ENCODE measurements at regions not wholly inside any gene's neighbourhood (a gene's known extent, or its start where the extent isn't known, plus 50 kb on each side); places are given as distances from the start of the nearest gene placed in this dataset.

DNA sequence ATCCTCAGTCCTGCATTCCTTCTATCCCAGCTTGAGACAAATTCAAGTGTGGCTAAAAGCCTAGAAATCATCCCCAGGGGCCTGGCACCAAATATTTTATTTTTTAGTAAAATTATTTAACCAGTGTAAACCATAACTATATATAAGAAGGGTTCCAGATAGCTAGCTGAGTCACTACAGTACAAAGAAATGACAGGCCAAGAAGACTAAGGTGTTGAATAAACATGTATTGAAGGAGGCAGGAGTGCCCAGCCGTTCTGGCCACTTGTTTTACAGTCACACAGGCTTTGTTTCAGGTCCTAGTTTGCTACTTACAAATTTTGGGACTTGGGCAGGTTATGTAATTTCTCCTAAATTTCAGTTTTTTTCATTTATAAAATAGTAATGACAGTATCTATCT, 225.9 kb upstream of the PITX2 start:
- ATAC-seq (ENCODE audit: insufficient read depth, low read depth), result no peak
- no peaks in the 10 kb centered on the region for H3K79me2 ChIP-seq (ENCODE audit: insufficient read depth, low read length)
- no peak for DNase-seq
- no peak overlapping the region for H3K27ac ChIP-seq (ENCODE audit: low read length)
- no peaks in the 10 kb centered on the region for H3K9me3 ChIP-seq (ENCODE audit: insufficient read depth, low read length, severe bottlenecking)
- no peaks in the 10 kb centered on the region for H3K4me1 ChIP-seq (ENCODE audit: insufficient read depth, low read length)
- TF ChIP-seq CTCF (IDR thresholded peaks at IDR 0.05; ENCODE audit: borderline replicate concordance, extremely low read depth, low read length, poor library complexity, severe bottlenecking) (no peak), EZH2 (IDR thresholded peaks at IDR 0.05; ENCODE audit: borderline replicate concordance, low read depth, low read length, severe bottlenecking) (no peak)
- no peaks in the 10 kb centered on the region for H3K36me3 ChIP-seq (ENCODE audit: insufficient read depth, low read length)
- H3K9ac ChIP-seq (ENCODE audit: low read depth, low read length), result no peak overlapping the region
- no peaks in the 10 kb centered on the region for H4K20me1 ChIP-seq (ENCODE audit: insufficient read depth, low read length)
- H3K27me3 ChIP-seq (ENCODE audit: insufficient read depth, low read length, poor library complexity), result no peaks in the 10 kb centered on the region
- no peak overlapping the region for H2AFZ ChIP-seq (ENCODE audit: low read depth, low read length)
- H3K4me3 ChIP-seq (ENCODE audit: low read depth in 1 of 2, low read length in 2 of 2), result no peak overlapping the region
- no peak overlapping the region for H3K4me2 ChIP-seq (ENCODE audit: insufficient read depth, low read length)

DNA sequence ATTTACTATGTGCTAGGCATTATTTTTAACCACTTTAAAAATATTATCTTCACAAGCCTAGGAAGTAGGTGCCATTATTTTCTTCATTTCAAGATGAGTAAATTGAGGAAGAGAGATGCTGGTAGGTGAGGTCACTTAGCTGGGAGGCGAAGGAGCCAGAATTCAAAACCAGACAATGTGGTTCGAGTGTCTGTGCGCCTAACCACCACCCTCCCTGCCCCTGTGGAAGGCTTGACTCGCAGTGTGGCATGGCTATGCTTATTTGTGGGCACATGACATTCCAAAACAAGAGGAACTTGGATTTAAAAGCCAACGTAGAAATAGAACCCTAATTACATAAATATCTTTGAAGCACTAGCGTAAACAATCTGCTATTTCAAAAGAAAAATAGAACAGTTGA, 226.6 kb upstream of the PITX2 start:
- H2AFZ ChIP-seq (ENCODE audit: low read depth, low read length), result no peak overlapping the region
- no peak overlapping the region for H3K4me2 ChIP-seq (ENCODE audit: insufficient read depth, low read length)
- H3K9me3 ChIP-seq (ENCODE audit: insufficient read depth, low read length, severe bottlenecking), result no peaks in the 10 kb centered on the region
- no peak for DNase-seq
- TF ChIP-seq EZH2 (IDR thresholded peaks at IDR 0.05; ENCODE audit: borderline replicate concordance, low read depth, low read length, severe bottlenecking) (no peak), CTCF (IDR thresholded peaks at IDR 0.05; ENCODE audit: borderline replicate concordance, extremely low read depth, low read length, poor library complexity, severe bottlenecking) (no peak)
- H3K27me3 ChIP-seq (ENCODE audit: insufficient read depth, low read length, poor library complexity), result no peaks in the 10 kb centered on the region
- no peak overlapping the region for H3K4me3 ChIP-seq (ENCODE audit: low read depth in 1 of 2, low read length in 2 of 2)
- H3K9ac ChIP-seq (ENCODE audit: low read depth, low read length), result no peak overlapping the region
- H3K27ac ChIP-seq (ENCODE audit: low read length), result no peak overlapping the region
- H4K20me1 ChIP-seq (ENCODE audit: insufficient read depth, low read length), result no peaks in the 10 kb centered on the region
- no peak for ATAC-seq (ENCODE audit: insufficient read depth, low read depth)
- no peaks in the 10 kb centered on the region for H3K4me1 ChIP-seq (ENCODE audit: insufficient read depth, low read length)
- H3K36me3 ChIP-seq (ENCODE audit: insufficient read depth, low read length), result no peaks in the 10 kb centered on the region
- H3K79me2 ChIP-seq (ENCODE audit: insufficient read depth, low read length), result no peaks in the 10 kb centered on the region

GRCh38 chr4:110850461-110851442, 227.9 kb upstream of the PITX2 start:
- no peaks in the 10 kb centered on the region for H3K36me3 ChIP-seq (ENCODE audit: insufficient read depth, low read length)
- no peak overlapping the region for H3K27ac ChIP-seq (ENCODE audit: low read length)
- TF ChIP-seq EZH2 (IDR thresholded peaks at IDR 0.05; ENCODE audit: borderline replicate concordance, low read depth, low read length, severe bottlenecking), result no peak
- no peak for TF ChIP-seq CTCF (IDR thresholded peaks at IDR 0.05; ENCODE audit: borderline replicate concordance, extremely low read depth, low read length, poor library complexity, severe bottlenecking)
- H4K20me1 ChIP-seq (ENCODE audit: insufficient read depth, low read length), result no peaks in the 10 kb centered on the region
- H3K79me2 ChIP-seq (ENCODE audit: insufficient read depth, low read length), result no peaks in the 10 kb centered on the region
- H3K4me2 ChIP-seq (ENCODE audit: insufficient read depth, low read length), result no peak overlapping the region
- H3K4me3 ChIP-seq (ENCODE audit: low read depth in 1 of 2, low read length in 2 of 2), result no peak overlapping the region
- no peak overlapping the region for H3K9ac ChIP-seq (ENCODE audit: low read depth, low read length)
- DNase-seq (no peak), ATAC-seq (ENCODE audit: insufficient read depth, low read depth) (no peak)
- H2AFZ ChIP-seq (ENCODE audit: low read depth, low read length), result no peak overlapping the region
- H3K9me3 ChIP-seq (ENCODE audit: insufficient read depth, low read length, severe bottlenecking), result no peaks in the 10 kb centered on the region
- no peaks in the 10 kb centered on the region for H3K4me1 ChIP-seq (ENCODE audit: insufficient read depth, low read length)
- no peaks in the 10 kb centered on the region for H3K27me3 ChIP-seq (ENCODE audit: insufficient read depth, low read length, poor library complexity)

All from DND-41 (cell line).